Activated T-helper 9 cell treated with anti-CD3 and anti-CD28 coated beads, Interleukin-2, amount 50 U/mL, for 16 hours (primary cell): ENCODE measurements at regions not wholly inside any gene's neighbourhood (a gene's known extent, or its start where the extent isn't known, plus 50 kb on each side); places are given as distances from the start of the nearest gene placed in this dataset.

Experiments
- DNase-seq: peaks from one replicate; pipeline ENCODE4 v3.0.0-alpha.2; 2020; ENCODE audit warnings: low read depth

DNA sequence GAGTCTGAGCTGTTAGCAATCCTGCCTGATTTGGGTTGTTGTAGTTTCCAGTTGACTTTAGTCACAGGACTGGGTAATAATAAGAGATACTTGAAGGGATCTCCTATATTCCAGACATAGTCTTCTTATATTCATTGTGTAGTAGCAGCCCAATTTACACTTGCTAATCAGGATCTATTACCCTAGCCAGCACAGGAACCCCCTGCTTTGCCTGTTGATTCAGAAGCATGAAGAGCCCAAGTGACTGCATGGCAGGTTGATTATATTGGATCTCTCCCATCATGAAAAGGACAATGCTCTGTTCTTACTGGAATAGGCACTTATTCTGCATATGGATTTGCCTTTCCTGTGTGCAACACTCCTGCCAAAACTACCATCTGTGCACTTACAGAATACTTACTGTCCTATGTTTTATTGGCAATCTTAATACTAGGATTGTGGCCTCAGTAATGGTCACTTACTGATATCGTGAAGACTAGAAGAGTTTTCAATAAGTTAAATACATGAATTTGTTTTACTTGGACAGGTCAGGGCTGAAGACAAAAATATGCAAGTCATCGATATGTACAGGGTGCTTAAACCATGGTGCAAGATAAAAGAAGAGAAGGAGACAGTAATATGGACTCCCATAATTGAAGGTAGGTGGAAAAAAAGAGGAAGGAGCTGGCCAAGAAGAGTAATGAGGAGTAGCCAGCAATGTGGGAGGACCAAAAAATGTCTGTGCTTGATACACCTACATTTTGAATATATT lies 304.1 kb downstream of the MCTP2 start:
- no peak for DNase-seq

GRCh38 chr15:94536549-94536948 lies 305.2 kb downstream of the MCTP2 start:
- DNase-seq, result no peak

- DNase-seq, result no peak
Observed at GRCh38 chr15:94538280-94538679, 306.9 kb downstream of the MCTP2 start.

GRCh38 chr15:94542391-94542790 lies 311.0 kb downstream of the MCTP2 start:
- DNase-seq, result no peak

DNA sequence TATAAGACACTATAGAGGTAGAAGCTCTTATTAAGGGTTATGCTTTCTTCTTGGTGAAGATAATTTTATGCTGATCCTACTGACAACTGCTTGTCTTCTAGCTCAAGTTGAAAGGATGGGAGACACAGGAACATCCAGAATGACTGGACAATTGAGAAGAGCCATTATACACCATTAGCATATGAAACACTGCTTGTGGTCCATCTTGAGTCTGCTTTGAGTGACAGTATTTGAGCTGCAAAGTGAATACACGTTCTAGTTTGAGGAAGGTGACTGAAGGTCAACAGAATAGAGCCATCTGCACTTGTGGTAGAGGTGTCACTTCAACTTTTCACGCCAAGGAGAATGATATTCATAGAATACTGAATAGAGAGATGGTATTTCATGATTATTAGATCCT lies 315.4 kb downstream of the MCTP2 start:
- no peak for DNase-seq

DNA sequence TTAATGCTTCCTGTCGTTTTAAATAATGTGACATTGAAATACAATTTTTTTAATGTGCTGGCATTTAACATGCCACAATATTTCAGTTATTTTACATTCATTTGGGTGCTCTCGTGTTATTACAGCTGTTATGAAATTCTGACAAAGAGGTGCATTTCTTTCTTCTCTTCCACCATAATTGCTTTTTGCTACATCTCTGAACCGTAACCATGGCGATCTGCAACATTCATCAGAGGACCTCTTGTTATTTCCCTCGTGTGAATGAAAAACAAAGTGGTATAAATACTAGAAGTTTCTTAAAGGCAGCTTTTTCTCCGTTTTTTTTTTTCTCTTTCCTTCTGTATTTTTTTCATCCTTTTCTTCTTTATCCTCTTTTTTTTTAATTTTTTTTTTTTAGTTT lies 316.4 kb downstream of the MCTP2 start:
- no peak for DNase-seq

GRCh38 chr15:94555841-94556519 lies 324.6 kb downstream of the MCTP2 start:
- no peak for DNase-seq

GRCh38 chr15:94561036-94561689 lies 329.8 kb downstream of the MCTP2 start:
- no peak for DNase-seq

GRCh38 chr15:94563456-94563855 lies 332.1 kb downstream of the MCTP2 start:
- DNase-seq, result no peak

DNA sequence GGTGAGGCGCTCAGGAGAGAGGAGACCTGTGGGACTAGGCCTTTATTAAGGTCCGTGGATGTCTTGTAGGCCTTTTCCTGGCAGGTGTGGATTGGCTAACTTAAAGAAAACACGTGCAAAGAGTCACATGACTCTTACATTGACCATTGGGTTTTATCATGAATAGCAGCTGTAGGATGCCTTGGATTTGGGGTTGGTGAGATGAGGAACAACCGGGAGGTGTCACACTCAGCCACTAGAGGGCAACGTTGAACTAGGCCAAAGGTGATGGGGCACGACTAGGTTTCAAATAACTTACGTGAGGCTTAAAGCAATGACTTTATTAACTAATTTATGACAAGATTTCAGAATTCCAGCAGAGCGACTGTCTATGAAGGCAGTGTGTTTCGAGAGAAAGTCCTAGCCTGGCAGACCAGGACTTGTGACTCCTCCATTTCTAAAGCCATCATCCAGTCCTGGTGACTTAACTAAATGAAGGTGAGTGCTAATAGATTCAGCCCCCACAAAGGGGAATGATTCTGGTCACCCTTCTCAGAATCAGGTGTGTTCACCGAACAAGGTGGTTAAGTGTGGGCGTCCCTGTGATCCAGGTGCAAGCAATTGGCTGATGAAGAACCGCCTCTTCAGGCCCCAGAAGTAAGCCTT lies 345.6 kb downstream of the MCTP2 start:
- no peak for DNase-seq

DNA sequence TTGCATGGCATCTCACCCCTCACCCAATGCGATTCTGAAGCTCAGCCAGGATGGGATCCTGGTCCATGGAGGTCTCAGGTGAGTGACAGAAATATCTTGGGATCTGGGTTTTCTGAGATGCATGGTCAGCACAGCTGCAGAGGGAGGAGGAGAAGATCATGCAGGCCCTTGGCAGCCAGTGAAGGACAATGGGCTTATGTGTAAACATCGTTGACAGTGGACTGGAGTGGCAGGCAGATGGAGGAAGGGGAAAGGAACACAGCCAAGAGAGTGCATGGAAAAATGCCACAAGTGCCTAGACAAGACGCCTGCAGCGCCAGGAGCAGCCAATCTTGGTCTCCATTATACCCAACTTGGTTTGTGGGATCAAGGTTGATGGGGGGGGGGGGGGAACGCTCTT lies 347.9 kb downstream of the MCTP2 start:
- no peak for DNase-seq

- DNase-seq, result no peak
Observed at GRCh38 chr15:94580211-94580885, 349.0 kb downstream of the MCTP2 start.

DNA sequence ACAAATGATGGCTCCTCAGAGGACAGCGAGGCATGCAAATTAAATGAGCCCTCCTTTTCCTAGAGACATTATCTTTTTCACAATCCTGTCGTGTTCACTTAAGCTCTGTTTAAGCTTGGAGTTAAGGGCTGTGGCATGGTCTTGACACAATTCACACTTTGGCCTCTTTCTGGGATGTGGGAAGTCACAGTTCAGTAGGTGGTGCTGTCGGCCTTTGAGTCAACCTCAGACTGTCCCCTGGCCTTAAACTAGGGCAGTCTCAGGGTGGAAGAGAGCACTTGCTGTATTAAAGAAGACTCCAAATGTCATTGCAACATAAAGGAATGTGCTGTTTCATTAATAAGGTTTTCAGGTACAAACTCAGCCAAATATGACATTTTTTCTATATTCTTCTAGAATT lies 351.0 kb downstream of the MCTP2 start:
- no peak for DNase-seq

DNA sequence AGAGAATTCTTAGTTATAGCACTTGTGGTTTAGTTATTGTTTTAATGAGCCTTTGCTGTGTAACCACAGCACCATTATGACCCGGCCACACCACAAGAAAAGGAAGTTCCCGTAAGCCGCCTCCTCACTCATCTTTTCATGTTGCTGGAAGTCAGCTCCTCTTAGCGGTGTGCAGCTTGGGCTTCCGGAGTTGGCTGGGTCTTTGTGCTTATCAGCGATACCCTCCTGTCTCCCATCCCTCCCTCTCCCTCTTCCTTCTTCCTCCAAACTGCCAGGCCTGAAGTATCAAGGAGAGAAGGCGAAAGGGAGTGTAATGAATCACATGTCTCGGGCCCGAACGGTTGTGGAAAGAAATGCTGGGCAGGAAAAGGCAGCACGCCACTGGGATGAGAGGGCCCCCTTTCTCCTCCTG lies 353.5 kb downstream of the MCTP2 start:
- DNase-seq, result peak; percentile 11

DNA sequence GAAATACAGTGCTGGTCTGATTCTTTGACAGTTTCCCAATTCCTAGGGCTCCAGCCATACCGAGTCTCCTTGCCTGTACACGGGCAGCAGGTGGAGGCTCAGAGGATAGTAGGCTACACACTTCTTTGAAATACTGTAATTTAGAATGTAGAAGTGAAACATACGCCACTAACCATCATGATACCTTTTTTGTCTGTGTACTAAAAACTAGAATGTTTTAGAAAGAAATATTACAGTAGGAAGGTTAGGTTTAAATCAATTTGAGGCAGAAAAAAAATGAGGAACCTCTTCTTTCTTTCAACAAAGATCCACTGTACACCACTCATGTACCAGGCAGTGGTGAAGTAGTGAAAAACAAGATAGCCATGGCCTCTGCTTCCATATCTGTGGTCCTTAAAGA lies 354.7 kb downstream of the MCTP2 start:
- no peak for DNase-seq

- no peak for DNase-seq
Observed at GRCh38 chr15:94587113-94587512, 355.8 kb downstream of the MCTP2 start.

DNA sequence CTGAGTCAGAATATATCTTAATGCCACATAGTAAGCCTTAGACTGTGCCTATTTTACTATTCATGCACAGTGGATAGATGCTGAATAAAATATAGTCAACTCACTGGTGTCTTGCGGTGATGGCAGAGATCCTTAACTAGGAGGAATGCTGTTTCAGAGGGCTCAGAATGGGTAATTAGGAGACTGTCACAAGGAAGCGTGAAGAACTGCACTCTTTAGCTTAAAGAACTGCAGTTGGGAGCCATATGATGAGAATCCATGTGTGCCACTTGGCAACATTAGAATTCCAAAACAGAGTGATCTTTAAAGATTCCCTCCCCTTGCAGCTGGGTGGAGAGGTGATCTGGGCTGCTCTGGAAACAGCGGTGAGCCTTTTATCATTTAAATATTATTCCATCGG lies 357.6 kb downstream of the MCTP2 start:
- DNase-seq, result no peak

DNA sequence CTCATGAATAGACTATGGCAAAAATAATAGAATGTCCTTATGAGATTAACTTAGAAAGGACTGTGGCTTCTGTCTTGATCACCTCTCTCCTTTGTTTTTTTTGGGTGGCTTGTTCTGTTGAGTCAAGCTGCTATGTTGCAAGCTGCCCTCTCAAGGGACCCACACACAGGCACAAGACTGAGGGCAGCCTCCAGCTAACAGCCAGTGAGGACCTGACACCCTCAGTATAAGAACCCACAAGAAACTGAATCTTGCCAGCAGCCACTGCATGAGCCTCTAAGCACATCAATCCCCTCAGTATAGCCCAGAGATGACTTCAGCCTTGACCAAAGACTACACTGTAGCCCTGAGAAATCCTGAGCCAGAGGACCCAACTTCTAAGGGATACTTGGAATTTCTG lies 361.1 kb downstream of the MCTP2 start:
- DNase-seq, result no peak

DNA sequence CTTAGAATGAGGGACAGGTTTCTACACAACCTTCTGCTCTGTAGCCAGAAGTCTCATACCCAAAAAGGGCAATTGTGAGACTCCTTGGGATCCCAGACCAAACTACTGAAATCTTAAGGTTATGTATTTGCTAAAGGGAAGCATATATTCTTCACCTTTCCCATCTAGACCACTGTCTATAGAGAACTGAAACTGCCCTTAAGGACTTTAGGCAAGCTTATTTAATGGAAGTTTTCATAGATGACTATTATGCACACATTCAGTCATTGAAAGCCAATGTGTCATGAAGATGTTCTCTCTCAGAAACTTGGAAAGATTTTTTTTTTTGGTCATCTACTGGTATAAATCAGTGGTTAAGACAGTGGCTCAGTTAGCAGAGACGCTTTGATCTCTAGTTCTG lies 365.3 kb downstream of the MCTP2 start:
- no peak for DNase-seq

GRCh38 chr15:94600505-94600904 lies 369.1 kb downstream of the MCTP2 start:
- no peak for DNase-seq

- no peak for DNase-seq
Observed at GRCh38 chr15:94602754-94603470, 371.6 kb downstream of the MCTP2 start.

DNA sequence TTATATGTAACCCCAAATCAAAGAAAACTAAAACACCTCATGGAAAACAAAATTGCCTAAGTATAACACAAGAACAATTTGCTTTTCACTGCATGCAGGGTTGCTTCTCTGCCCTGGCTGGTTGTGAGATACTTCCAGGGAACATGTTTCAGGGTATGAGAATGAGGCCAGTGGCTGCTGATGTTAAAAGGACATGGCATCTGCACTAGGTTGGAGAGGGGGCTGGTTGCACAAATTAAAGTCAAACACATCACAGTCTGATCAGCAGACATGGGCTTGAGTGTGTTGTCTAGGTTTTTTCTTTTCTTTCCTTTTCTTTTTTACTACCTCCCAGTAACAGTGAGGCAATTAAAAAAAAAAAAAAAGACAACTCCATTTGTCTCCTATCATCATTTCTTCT lies 374.9 kb downstream of the MCTP2 start:
- no peak for DNase-seq
